ENCODE measurements at regions not wholly inside any gene's neighbourhood (a gene's known extent, or its start where the extent isn't known, plus 50 kb on each side); places are given as distances from the start of the nearest gene placed in this dataset.

DNA sequence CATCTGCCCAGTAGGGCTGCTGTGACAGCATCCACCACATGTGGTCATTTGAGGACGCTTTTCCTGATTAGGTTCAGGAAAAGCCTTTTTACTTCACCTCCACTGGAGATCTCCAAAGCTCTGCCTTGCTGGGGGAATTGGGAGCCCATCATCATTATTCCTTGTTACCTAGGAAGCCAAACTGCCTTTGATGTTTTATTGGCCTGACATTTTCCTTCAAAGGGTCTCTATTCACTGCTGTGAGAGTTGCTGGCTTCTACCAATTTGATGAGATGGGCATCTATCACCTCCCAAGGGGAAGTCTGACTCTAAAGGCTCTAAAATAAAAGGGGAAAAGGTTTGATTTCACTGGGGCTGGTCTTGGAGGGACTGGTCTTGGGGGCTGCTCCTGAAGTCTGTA, 678.6 kb downstream of the PTPRU start:
- no peak for DNase-seq

DNA sequence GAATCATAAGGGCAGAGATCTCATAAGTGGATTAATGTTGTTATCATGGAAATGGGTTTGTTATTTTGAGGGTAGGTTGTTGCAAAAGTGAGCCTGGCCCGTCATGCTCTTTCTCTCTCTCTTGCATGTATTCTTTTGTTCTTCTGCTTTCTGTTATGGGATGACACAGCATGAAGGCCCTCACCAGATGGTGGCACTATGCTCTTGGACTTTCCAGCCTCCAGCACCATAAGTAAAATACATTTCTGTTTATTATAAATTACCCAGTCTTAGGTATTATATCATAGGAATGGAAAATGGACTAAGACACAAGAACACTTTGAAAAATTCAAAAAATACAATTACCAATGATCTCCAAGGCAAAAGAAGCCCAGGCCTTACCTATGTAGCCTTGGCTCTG, 676.1 kb downstream of the PTPRU start:
- no peak for DNase-seq

DNA sequence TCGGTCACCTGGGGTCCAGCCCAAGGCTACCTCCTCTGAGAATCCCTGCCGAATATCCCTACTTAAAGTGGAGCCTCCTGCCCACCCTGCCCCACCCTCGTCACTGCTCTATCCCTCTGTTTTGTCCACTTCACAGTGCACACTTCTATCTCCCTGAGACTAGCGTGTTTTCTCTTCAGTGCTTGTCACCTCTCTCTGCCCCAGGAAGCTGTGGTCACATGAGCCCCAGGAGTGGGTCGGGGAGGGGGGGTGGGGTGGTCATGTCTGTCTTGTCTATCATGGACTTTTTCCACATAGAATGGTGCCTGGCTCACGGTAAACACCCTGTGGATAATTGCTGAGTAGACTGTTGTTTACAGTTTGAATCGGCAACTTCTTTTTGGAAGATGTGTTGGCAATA, 673.6 kb downstream of the PTPRU start:
- DNase-seq, result no peak

DNA sequence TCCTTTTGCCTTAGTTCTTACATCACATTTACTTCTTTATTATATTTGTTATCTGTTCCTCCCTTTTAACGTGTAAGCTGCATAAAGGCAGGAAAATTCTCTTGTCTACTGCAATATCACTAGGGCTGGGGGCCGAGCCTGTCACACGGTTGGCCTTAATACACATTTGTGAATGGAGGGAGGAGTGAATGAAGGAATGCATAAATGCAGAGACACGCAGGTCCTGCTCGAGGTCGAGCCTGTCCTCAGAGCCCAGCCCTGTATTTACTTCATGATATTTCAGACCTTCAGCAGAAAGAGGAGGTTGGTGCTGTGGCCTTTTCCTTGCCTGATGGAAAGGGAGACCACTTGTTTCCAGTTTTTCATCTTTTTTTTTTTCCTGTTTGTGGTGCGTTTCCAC, 671.3 kb downstream of the PTPRU start:
- DNase-seq, result no peak

DNA sequence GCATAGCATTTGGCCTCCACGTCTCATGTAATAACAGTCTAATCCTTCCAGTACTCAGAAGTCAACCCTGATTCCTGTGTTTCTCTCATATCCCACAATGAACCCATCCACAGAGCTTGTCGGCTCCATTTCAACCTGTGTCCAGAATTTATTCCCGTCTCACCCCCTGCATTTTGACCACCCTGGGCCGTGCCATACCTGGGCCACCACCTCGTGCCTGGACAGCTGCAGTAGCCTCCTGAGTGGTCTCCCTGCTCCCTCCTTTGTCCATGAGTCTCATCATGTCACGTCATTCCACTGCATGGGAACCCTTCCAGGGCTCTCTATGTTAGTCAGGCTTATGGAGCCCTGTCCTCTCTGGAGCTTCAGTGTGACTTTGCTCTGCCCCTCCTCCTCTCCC, 670.6 kb downstream of the PTPRU start:
- no peak for DNase-seq

DNA sequence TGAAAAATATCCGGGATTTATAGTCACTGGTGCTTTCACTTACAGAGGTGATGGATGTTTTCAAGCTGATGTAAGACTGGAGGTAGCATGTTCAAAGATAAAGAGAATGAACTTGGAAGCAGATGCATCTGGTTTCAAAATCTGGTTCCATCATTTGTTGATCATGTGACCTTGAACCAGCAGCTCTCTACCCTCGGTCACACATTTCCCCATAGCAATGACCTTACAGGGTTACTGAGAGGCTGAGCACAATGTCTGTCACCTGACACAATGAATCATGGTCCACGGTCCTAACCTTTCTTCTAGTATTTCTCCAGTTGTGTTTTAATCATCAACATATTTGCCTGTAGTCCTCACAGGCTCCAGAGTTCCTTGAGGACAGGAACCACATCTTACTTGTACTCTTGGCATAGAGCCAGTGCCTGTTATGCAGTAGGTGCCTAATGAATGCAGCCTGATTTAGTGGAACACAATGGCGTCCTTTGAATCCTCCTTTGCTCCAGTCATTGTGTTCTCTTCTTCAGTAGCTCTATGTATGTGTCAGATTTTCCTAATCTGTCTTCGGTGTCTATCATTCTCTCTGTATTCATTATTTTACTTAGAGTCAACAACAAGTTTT, 667.3 kb downstream of the PTPRU start:
- DNase-seq, result no peak

DNA sequence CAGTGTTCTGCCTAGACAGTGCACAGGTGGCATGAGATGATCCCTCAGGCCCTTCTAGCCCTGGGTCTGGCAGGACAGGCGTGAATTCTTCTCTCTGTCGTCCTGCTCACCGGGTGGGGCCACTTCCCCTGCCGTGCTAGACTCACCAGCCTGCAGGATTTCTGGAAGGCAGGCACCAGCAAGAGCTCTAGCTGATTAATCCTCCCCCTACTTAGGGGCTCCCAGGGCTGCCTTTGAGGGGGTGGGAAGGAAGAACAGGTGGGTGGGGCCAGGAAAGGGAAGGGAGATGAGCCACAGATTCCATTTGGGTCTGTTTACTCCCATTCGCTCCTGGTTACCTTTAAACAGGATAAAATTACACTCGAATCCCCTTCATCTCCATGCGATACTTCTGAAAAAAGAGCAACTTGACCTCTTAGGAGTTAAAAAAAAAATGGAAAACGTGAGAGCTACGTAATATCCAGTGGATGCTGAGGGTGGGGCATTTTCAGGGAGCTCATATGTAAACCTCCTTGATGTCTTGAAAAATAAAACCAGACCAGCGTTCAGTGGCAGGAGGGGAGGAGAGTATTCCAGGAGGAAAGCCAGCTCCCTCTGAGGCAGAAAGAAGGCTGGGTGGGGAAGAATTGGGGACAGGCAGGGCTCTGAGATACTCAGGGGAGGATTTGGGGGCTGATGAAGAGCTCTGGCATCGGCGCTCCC, 665.5 kb downstream of the PTPRU start:
- no peak for DNase-seq

DNA sequence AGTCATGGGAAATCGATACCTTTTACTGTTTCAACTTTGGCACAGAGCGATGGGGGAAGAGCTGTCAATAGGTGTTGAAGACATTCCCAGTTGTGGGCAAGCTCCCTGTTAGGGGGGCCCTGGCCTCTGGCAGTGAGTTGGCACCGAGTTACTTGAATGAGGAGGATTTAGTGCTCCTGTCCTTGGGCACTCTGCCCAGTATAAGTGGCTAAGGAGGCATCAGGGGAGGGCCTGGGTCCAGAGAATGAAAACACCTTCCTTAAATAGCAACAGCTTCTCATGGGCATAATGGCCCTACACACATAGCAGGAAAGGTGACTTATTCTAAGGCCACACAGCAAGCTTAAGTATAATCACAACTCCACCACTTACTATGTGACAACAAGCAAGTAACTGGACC, 664.4 kb downstream of the PTPRU start:
- no peak for DNase-seq

DNA sequence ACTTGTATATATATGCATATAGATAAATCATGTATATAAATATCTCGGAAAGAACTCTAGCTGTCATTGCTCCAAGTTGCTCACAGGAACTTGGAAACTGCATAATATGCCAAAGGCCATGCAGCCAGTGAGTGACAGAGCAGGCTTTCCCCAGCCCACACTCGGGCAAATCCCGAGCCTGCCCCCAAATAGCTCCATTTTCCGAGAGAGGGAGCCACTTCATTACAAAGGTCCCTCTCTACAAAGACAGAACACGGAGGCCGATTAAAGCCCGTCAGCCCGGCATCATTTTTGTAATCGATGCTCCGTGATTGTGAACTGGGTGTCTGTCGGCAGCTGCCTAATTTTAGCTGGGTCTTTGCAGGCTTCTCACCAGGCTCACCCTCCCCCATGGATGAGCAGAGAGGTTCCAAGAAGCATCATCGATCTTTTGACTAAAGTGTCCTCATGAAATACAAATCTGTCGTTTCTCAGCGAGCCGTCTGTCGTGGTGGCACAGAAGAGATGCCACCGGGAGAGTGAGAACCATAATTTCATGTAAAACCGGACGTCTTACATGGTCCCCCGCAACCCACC, 663.9 kb downstream of the PTPRU start:
- DNase-seq, result no peak

DNA sequence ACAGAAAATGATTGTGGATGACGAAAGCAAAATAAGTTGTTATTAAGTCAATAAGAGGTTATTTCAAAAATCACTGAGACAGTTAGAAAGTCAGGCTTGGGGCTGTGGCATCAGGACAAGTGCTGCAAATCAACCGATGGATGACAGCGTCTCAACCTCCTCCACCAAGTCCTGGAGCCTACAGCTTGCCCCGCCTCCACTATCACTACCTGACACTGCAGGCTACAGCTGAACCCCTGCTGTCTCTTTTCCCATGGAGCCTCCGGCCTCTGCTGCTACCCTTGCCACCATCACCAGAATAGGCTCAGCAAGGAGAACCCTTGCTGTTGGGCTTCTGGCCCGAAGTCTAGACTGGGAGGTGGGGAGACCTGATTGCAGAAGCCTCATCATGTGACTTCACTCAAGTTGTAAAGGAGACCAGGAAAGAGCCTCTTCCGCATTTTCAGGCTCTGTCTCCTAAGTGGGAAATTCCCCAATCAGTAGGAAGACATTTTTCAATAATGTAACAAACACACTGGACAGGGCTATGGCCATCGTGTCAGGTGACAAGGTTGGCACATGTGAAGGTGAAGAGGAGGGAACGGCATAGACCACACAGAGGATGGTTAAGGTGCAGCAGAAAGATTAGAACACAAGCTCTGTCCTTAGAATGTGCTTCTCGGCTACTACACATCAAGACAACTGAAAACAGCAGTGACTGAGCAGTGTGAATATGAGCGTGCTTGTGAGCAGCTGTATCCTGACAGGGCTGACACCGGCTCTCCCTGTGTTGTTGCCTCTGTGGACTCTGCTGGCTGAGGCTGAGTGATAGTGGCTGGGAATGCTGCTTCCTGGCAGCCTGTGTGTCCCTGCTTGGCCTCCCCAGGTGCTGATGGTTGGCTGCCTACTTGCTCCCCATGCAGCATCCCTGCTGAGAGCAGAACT, 660.7 kb downstream of the PTPRU start:
- no peak for DNase-seq

DNA sequence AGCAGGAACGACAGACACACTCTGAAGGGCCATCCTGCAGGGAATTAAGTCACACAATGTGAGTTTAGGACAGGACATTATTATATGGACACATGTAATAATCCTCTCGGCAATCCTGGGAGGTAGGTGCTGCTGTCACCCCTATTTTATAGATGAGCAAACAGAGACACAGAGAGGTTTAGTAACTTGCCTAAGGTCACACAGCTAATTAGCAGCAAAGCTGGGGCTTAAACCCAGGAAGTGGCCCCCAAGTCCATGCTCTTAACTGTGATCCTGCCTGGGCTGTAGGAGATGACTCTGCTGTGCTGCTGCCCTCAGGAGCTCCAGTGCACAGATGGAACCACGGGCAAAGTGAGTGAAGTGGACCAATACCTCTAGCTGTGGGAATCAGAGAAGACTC, 660.0 kb downstream of the PTPRU start:
- DNase-seq, result no peak

DNA sequence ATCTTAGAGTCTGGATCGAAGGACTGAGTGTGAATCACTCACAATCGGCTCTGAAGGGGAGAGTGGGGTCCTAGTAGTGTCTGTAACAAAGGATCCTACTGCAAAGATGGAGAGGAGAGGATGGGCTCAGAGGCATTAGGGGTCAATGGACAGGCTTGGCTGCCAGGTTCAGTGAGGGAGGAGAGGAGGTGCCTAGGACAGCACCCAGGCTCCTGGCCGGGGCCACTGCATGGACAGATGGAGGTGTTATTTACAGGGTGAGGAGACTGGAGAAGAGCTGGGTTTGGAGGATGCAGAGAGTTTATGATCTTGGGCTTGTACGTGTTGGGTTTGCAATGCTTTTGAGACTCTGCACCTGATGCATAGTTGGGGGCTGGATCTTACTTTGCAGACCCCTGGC, 658.9 kb downstream of the PTPRU start:
- DNase-seq, result no peak

DNA sequence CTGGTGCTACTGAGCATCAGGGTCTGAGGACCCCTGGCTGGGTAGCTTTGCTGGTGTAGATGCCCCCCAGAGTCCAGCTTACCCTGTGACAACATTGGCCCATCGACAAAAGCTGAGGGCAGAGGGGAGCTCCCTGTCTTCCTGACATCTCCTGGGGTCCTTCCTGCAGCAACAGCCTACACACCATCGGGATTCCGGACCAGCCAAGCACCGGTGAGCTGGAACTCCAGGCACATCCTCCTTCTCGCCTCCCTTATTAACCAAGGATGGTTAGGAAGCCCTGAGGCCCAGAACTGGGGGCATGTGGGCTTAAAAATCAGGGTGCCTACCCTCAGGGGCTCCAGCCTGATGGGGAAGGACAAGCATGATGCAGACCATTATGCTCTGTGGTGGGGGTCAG, 658.0 kb downstream of the PTPRU start:
- DNase-seq, result no peak

DNA sequence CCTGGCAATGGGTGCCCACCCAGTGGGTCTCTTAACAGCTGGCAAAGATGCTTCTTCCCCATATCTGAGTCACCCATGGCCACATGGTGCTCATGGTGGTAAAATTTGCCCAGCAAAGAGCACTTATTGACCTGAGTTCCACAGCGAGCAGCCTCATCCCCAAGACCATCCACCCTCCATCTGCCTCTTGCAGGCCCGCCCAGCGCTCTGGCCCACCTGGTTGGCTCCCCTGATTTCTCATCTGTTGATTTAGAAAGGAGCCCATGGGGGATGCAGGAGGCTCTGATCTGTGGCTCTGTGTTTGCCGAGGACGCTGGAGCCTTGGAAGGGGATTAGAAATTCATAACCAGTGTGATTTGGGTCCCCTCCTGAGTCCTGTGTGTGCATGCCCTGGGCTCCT, 657.5 kb downstream of the PTPRU start:
- DNase-seq, result no peak

DNA sequence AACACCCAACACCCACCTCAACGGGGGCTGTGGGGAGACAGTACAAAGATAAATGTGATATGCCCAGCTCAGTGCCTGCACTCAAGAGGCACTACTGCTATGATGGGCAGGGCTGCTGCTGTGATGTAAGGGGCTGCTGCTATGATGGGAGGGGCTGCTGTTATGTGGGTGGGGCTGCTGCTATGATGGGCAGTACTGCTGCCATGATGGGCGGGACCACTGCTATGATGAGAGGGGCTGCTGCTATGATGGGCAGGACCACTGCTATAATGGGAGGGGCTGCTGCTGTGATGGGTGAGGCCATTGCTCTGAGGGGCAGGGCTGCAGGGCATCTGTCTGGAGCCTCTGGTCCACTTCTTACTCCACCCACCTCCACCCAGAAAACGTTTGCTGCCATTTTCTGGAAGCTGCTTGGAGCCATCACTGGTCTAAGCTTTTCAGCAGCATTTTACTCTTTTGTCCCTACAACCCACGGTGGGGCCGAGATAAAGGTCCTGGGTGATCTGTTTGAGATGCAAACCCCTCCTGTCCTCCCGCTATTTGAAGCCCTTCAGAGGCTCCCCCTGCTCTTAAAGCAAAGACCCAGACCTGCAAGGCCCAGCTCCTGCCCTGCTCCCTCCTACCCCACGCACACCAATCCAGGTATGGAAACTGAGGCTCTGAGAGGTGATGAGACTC, 656.9 kb downstream of the PTPRU start:
- DNase-seq, result no peak

DNA sequence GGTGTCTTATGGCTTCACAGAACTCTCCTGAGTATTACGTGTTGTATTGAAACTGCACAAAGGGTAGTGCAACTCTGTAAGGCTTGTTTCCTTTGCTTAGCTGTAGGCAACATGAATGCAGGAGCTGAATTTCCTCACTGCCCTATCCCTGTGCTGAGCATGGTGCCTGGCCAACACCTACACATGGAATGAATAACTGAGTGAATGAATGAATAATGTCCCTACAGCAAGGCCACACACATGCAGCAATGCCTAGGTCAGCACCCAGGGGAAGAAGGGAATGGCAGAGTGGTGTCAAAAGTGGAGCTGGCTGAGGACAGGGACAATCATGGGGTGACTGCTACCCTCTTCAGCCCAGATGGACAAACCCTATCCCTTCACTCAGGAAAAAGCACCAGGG, 655.9 kb downstream of the PTPRU start:
- no peak for DNase-seq

DNA sequence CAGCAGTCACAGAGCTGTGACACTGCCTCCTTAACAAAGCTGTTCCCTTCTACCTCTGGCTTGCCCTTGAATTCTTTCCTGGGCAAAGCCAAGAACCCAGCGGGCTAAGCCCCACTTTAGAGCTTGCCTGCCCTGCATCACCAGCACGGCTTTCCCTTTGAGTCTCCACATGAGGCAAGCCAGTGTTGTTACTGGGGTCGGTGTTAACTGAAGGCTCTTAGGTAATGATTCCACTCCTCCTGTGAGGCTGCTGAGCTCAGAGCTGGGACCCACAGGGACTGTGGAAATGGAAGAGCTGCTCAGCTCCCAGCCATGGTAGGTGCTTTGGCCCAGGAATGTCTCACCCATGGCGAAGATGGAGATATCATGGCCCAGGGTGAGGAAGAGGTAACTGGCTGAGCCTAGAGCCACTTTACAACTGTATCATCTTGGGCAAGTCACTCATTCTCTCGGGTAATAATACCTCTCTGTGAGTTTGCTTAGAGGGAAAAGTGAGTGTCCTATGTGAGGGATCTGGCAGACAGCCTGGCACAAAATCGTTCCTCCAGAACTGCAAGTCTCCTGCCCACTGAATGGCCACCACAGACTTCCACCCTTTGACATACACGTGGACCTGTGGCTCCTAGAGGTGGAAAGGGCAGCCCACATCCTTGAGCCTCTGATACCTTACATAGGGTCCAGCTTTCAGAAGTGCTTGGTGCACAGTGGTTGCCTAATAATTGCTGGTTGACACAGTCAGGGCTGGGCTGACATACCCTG, 654.1 kb downstream of the PTPRU start:
- no peak for DNase-seq

DNA sequence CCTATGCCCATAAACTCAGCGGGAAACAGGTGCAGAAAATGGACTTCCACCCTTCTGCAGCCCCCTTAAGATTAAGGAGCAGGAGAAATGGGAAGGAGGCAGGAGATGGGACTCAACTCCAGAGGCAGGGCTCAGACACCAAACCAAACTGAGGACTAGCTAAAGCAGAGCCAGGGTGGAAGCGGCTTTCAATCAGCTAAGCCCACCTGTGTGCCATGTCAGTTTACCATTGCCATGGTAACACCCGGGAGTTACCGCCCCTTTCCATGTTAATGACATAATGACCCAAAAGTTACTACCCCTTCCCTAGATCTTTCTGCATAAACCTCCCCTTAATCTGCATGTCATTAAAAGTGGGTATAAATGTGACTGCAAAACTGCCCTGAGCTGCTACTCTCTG, 653.5 kb downstream of the PTPRU start:
- DNase-seq, result no peak

DNA sequence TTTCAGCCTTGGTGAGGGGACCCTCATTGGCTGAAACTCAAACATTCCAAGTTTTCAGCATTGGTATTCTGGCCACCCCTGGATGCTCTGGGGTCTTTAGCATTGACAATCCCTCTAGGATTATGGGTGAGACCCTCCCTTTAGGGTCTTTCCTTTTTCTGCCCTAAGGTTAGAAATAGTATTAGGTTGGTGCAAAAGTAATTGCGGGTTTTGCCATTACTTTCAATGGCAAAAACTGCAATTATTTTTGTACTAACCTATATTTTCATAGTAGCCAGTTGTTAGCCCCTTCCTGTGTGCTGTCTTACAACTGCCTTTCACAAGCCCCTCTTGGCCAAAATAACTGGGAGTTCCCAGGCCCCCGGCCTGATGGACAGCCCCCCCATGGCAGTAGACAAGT, 648.4 kb downstream of the PTPRU start:
- no peak for DNase-seq

DNA sequence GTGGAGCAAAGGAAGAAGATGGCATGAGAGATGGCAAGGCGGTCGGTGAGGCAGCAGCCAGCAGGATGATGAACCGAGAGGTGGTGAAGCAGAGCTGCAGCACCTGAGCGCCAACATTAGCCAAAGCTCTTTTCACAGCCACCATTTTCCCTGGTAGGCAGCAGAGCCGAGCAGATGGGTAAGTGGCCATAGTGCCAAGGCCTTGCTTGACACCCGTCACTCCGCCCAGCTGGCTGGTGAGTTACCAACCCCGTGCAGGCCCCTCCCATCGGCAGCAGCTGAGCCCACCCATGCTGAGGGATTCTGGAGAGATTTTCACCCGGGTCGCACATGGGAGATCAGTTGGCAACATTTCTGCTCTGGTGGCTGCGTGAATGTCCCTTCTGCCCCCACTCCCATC, 647.7 kb downstream of the PTPRU start:
- DNase-seq, result no peak

DNA sequence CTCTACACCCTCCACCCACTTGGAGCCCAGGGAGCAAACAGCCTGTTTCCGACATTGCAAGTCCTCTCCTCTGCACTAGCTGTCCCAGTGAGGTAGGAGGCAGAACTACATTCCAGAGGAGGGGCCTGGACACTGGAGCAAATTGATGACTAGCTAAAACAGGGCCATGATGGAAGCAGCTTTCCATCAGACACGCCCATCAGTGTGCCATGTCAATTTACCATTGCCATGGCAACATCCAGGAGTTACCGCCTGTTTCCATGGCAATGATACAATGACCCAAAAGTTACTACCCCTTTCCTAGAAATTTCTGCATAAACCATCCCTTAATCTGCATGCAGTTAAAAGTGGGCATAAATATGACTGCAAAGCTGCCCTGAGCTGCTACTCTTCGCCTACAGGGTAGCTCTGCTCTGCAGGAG, 647.1 kb downstream of the PTPRU start:
- DNase-seq, result no peak

DNA sequence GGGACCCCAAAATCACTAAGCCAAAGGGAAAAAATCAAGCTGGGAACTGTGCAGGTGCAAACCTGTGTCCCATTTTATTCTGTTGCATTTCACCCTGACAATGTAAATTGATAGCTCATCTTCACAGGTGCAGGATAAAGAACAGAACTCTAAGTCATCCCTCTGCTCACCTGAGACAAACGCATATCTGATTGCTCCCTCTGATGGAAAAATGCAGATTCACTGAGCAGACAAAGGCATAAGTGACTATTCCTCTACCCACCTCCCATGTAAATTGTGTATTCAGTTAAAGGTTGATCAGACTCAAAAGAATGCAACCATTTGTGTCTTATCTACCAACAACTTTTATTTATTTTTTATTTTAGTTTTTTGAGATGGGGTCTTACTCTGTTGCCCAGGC, 644.2 kb downstream of the PTPRU start:
- DNase-seq, result no peak

Measured in central memory CD4-positive, alpha-beta T cell (primary cell).